Retinal pigment epithelial cell (primary cell): ENCODE measurements at regions not wholly inside any gene's neighbourhood (a gene's known extent, or its start where the extent isn't known, plus 50 kb on each side); places are given as distances from the start of the nearest gene placed in this dataset.

Experiments used
- DNase-seq: peaks from one replicate; pipeline ENCODE4 v3.0.0-alpha.2; 2010; ENCODE audit warnings: low read depth
- H3K4me3 ChIP-seq: 2 replicates; pipeline ENCODE4 v1.5.1; 2011; ENCODE audit warnings: mild to moderate bottlenecking, low read length, control low read depth, moderate library complexity
- CTCF ChIP-seq: conservative IDR thresholded peaks from 2 replicates; pipeline ENCODE4 v1.5.1; 2011; ENCODE audit warnings: low read depth, low read length, control low read depth, inconsistent platforms

- DNase-seq: no peak
- TF ChIP-seq CTCF: no peak
- no peak overlapping the region for H3K4me3 ChIP-seq
Observed at GRCh38 chr2:216574586-216574985, 58.6 kb upstream of the IGFBP2 start.

- no peak for DNase-seq
- H3K4me3 ChIP-seq: no peak overlapping the region
- no peak for TF ChIP-seq CTCF
Observed at GRCh38 chr2:216575465-216575864, 57.8 kb upstream of the IGFBP2 start.

GRCh38 chr2:216576616-216577015, 56.6 kb upstream of the IGFBP2 start:
- no peak overlapping the region for H3K4me3 ChIP-seq
- TF ChIP-seq CTCF: no peak
- DNase-seq: no peak

GRCh38 chr2:216578325-216578724, 54.9 kb upstream of the IGFBP2 start:
- no peak for DNase-seq
- no peak for TF ChIP-seq CTCF
- no peak overlapping the region for H3K4me3 ChIP-seq

GRCh38 chr2:216583147-216583546, 50.1 kb upstream of the IGFBP2 start:
- no peak for DNase-seq
- no peak overlapping the region for H3K4me3 ChIP-seq
- TF ChIP-seq CTCF: no peak
